NB4 (cell line): ENCODE measurements at regions not wholly inside any gene's neighbourhood (a gene's known extent, or its start where the extent isn't known, plus 50 kb on each side); places are given as distances from the start of the nearest gene placed in this dataset.

ENCODE experiments used
- DNase-seq: peaks from one replicate; pipeline ENCODE4 v3.0.0; 2010; ENCODE audit warnings: low read depth
- H3K4me3 ChIP-seq: one replicate; pipeline ENCODE4 v1.5.1; 2011; ENCODE audit warnings: mild to moderate bottlenecking, low read depth, low read length, moderate library complexity
- CTCF ChIP-seq: IDR thresholded peaks from one replicate; pipeline ENCODE4 v1.5.1; 2012; ENCODE audit warnings: low read depth, low read length
- MAX ChIP-seq: IDR thresholded peaks from 2 replicates; pipeline ENCODE4 v1.6.1; 2011; ENCODE audit warnings: low read depth, low read length
- MYC ChIP-seq: IDR thresholded peaks from 2 replicates; pipeline ENCODE4 v1.6.1; 2011; ENCODE audit warnings: low read depth, low read length
- POLR2A ChIP-seq: IDR thresholded peaks from 2 replicates; pipeline ENCODE4 v1.6.1; 2011; ENCODE audit warnings: mild to moderate bottlenecking; ENCODE audit not compliant: insufficient read length; ENCODE audit errors: extremely low read depth

- H3K4me3 ChIP-seq: no peak overlapping the region
- no peak for DNase-seq
- no peak for TF ChIP-seq POLR2A
- no peak for TF ChIP-seq MYC
- TF ChIP-seq MAX: no peak
- no peak for TF ChIP-seq CTCF
These were observed 166.7 kb upstream of the LRFN2 start for GRCh38 chr6:40753675-40754448.

GRCh38 chr6:40753048-40753447 is 165.9 kb upstream of the LRFN2 start:
- DNase-seq: no peak
- H3K4me3 ChIP-seq: no peak overlapping the region
- no peak for TF ChIP-seq POLR2A
- no peak for TF ChIP-seq MAX
- no peak for TF ChIP-seq CTCF
- no peak for TF ChIP-seq MYC

GRCh38 chr6:40744835-40745234 is 157.7 kb upstream of the LRFN2 start:
- TF ChIP-seq POLR2A: no peak
- DNase-seq: no peak
- no peak overlapping the region for H3K4me3 ChIP-seq

- TF ChIP-seq MYC (no peak), MAX (no peak), POLR2A (no peak), CTCF (no peak)
- DNase-seq: no peak
- H3K4me3 ChIP-seq: no peak overlapping the region
These were observed 156.7 kb upstream of the LRFN2 start for GRCh38 chr6:40743690-40744446.

GRCh38 chr6:40743226-40743625 is 156.1 kb upstream of the LRFN2 start:
- TF ChIP-seq CTCF: no peak
- no peak overlapping the region for H3K4me3 ChIP-seq
- DNase-seq: peak; percentile 6

- H3K4me3 ChIP-seq: no peak overlapping the region
- no peak for DNase-seq
- no peak for TF ChIP-seq POLR2A
- TF ChIP-seq MAX: no peak
- TF ChIP-seq MYC: no peak
- TF ChIP-seq CTCF: no peak
These were observed 153.4 kb upstream of the LRFN2 start for GRCh38 chr6:40740518-40740917.
